Loucy (cell line): ENCODE measurements at regions not wholly inside any gene's neighbourhood (a gene's known extent, or its start where the extent isn't known, plus 50 kb on each side); places are given as distances from the start of the nearest gene placed in this dataset.

Experiments used
- H2AFZ ChIP-seq: fragments of 200-600 bp; sonication (generic); 2 replicates; pipeline ENCODE4 v1.6.0; 2016; ENCODE audit warnings: antibody characterized with exemption, mild to moderate bottlenecking, low read length, moderate library complexity
- H3F3A ChIP-seq: fragments of 200-600 bp; 2 replicates; pipeline ENCODE4 v1.6.0; 2016; ENCODE audit warnings: antibody characterized with exemption, low read depth, mild to moderate bottlenecking
- H3K27me3 ChIP-seq: fragments of 200-600 bp; sonication (generic); 2 replicates; pipeline ENCODE4 v1.6.1; 2014; ENCODE audit warnings: low read length, mild to moderate bottlenecking; ENCODE audit not compliant: insufficient read depth, poor library complexity, severe bottlenecking
- H3K36me3 ChIP-seq: fragments of 200-600 bp; sonication (generic); 2 replicates; pipeline ENCODE4 v1.6.1; 2016; ENCODE audit warnings: low read length; ENCODE audit not compliant: insufficient read depth
- H3K4me1 ChIP-seq: fragments of 200-600 bp; sonication (generic); 2 replicates; pipeline ENCODE4 v1.5.1; 2014; ENCODE audit warnings: low read length, mild to moderate bottlenecking; ENCODE audit not compliant: insufficient read depth, poor library complexity, severe bottlenecking
- H3K4me2 ChIP-seq: fragments of 200-600 bp; sonication (generic); 2 replicates; pipeline ENCODE4 v1.6.0; 2014; ENCODE audit warnings: antibody characterized with exemption, low read length, low read depth, mild to moderate bottlenecking; ENCODE audit not compliant: poor library complexity, severe bottlenecking
- H3K4me3 ChIP-seq: fragments of 200-600 bp; sonication (generic); 2 replicates; pipeline ENCODE4 v1.5.1; 2014; ENCODE audit warnings: low read length, mild to moderate bottlenecking, mixed read lengths; ENCODE audit not compliant: poor library complexity, severe bottlenecking
- H3K79me2 ChIP-seq: fragments of 200-600 bp; sonication (generic); 2 replicates; pipeline ENCODE4 v1.6.1; 2014; ENCODE audit warnings: low read length; ENCODE audit not compliant: insufficient read depth
- H3K9ac ChIP-seq: fragments of 200-600 bp; sonication (generic); 2 replicates; pipeline ENCODE4 v1.6.0; 2014; ENCODE audit warnings: mild to moderate bottlenecking, low read depth, low read length, moderate library complexity; ENCODE audit not compliant: poor library complexity, severe bottlenecking
- H3K9me2 ChIP-seq: fragments of 200-600 bp; sonication (generic); replicated peaks from 2 replicates; pipeline ENCODE4 v1.6.1; 2016; ENCODE audit warnings: low read depth, low read length, mixed read lengths
- H3K9me3 ChIP-seq: fragments of 200-600 bp; sonication (generic); 2 replicates; pipeline ENCODE4 v1.6.1; 2014; ENCODE audit warnings: mild to moderate bottlenecking, antibody characterized with exemption, low read length, low read depth; ENCODE audit not compliant: insufficient read depth
- H4K20me1 ChIP-seq: fragments of 200-600 bp; sonication (generic); 2 replicates; pipeline ENCODE4 v1.6.0; 2014; ENCODE audit warnings: antibody characterized with exemption, low read length, mild to moderate bottlenecking; ENCODE audit not compliant: insufficient read depth, poor library complexity, severe bottlenecking
- CTCF ChIP-seq: fragments of 200-600 bp; sonication (generic); conservative IDR thresholded peaks from 2 replicates; pipeline ENCODE4 v1.5.1; 2014; ENCODE audit warnings: mild to moderate bottlenecking, antibody characterized with exemption, low read length
- EZH2phosphoT487 ChIP-seq: fragments of 200-600 bp; IDR thresholded peaks from 2 replicates; pipeline ENCODE4 v1.6.1; 2018; ENCODE audit warnings: antibody characterized with exemption, mild to moderate bottlenecking, moderate library complexity, borderline replicate concordance

GRCh38 chr13:44844786-44845185 is 144.5 kb downstream of the NUFIP1 start:
- Histone ChIP-seq H3F3A (no peaks in the 10 kb centered on the region), H3K4me2 (no peak overlapping the region), H3K4me1 (peaks cover 9% of the 10 kb centered on the region), H2AFZ (no peak overlapping the region), H3K36me3 (no peaks in the 10 kb centered on the region), H3K9me3 (no peaks in the 10 kb centered on the region), H3K4me3 (no peak overlapping the region), H3K9me2 (no peaks in the 10 kb centered on the region), H4K20me1 (no peaks in the 10 kb centered on the region), H3K9ac (no peak overlapping the region), H3K79me2 (no peaks in the 10 kb centered on the region), H3K27me3 (no peaks in the 10 kb centered on the region)
- TF ChIP-seq EZH2phosphoT487, result no peak
- TF ChIP-seq CTCF, result no peak

- no peak overlapping the region for H3K4me2 ChIP-seq
- peaks cover 9% of the 10 kb centered on the region for H3K4me1 ChIP-seq
- no peaks in the 10 kb centered on the region for H3F3A ChIP-seq
- TF ChIP-seq EZH2phosphoT487, result no peak
- TF ChIP-seq CTCF, result no peak
- H3K4me3 ChIP-seq, result no peak overlapping the region
- H3K9me3 ChIP-seq, result no peaks in the 10 kb centered on the region
- H4K20me1 ChIP-seq, result no peaks in the 10 kb centered on the region
- H3K79me2 ChIP-seq, result no peaks in the 10 kb centered on the region
- no peak overlapping the region for H3K9ac ChIP-seq
- no peak overlapping the region for H2AFZ ChIP-seq
- no peaks in the 10 kb centered on the region for H3K9me2 ChIP-seq
- no peaks in the 10 kb centered on the region for H3K36me3 ChIP-seq
- no peaks in the 10 kb centered on the region for H3K27me3 ChIP-seq
Observed at GRCh38 chr13:44843403-44843802, 145.9 kb downstream of the NUFIP1 start.

- Histone ChIP-seq H3K9me3 (no peaks in the 10 kb centered on the region), H3K9me2 (no peaks in the 10 kb centered on the region), H3K79me2 (no peaks in the 10 kb centered on the region), H3K4me3 (no peak overlapping the region), H3K9ac (no peak overlapping the region), H3K4me1 (peaks cover 9% of the 10 kb centered on the region), H4K20me1 (no peaks in the 10 kb centered on the region), H3K27me3 (no peaks in the 10 kb centered on the region), H3K36me3 (no peaks in the 10 kb centered on the region), H3F3A (no peaks in the 10 kb centered on the region), H3K4me2 (no peak overlapping the region), H2AFZ (no peak overlapping the region)
- TF ChIP-seq EZH2phosphoT487 (no peak), CTCF (no peak)
Observed at GRCh38 chr13:44842158-44842557, 147.1 kb downstream of the NUFIP1 start.
